Stromal cell of bone marrow (primary cell): ENCODE measurements at regions not wholly inside any gene's neighbourhood (a gene's known extent, or its start where the extent isn't known, plus 50 kb on each side); places are given as distances from the start of the nearest gene placed in this dataset.
"Not testable (repeated sequence)": the region's sequence is repeated elsewhere in the genome, so short reads cannot be mapped to it uniquely, and the experiment has no call there.

Source experiments
- DNase-seq: peaks from one replicate; pipeline ENCODE4 v3.0.0-alpha.2; 2012; ENCODE audit warnings: low read depth

- DNase-seq = not testable (repeated sequence)
These were observed 51.8 kb upstream of the SLC39A8 start for GRCh38 chr4:102397056-102397455.

DNA sequence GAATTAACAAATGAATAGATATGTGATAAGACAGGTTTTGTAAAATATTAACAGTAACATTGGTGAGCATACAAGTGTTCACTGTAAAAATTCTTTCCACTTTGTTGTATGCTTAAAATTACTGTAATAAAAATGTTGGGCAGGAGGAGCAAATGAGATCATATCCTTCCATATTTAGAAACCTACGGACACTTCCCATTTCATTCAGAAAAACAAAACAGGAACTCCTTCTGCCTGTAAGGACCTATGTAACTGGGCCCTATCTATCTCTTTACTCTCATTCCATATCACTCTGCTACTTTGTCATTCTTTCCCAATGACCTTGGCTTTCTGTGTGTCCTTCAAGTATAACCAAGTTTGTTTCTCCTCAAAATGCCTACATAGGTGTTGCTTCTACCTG is 53.7 kb upstream of the SLC39A8 start:
- DNase-seq = no peak

- DNase-seq = no peak
These were observed 55.6 kb upstream of the SLC39A8 start for GRCh38 chr4:102400898-102401297.

- DNase-seq = no peak
These were observed 56.9 kb upstream of the SLC39A8 start for GRCh38 chr4:102402223-102402622.

GRCh38 chr4:102403116-102403515 is 57.8 kb upstream of the SLC39A8 start:
- DNase-seq = no peak

GRCh38 chr4:102404431-102404969 is 59.2 kb upstream of the SLC39A8 start:
- DNase-seq = no peak

DNA sequence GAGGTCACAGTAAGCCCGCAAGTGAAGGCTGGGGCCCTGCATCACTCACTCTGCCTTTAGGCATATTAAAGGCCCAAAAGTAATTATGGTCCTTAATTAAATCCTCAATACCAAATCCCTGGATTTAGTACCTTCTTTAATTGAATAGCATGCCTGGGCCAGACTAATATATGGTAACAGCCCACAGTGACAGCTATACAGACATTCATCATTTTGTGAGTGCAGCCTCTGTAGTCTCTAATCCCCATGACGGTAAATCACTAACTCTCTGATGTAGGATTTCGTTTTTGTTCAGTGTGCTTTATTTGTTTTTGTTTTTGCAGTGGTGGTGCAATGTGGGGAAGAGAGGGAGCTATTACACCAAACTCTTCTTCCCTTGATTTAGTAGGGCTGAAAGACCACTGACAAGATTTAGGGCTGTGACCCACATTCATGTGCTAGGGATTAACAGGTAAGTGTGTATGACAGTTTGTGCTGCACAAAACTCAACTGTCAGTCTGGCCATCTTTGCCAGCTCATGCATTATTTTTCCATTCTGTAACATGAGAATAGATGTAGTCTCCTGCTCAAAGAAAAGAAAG is 60.6 kb upstream of the SLC39A8 start:
- DNase-seq = no peak

DNA sequence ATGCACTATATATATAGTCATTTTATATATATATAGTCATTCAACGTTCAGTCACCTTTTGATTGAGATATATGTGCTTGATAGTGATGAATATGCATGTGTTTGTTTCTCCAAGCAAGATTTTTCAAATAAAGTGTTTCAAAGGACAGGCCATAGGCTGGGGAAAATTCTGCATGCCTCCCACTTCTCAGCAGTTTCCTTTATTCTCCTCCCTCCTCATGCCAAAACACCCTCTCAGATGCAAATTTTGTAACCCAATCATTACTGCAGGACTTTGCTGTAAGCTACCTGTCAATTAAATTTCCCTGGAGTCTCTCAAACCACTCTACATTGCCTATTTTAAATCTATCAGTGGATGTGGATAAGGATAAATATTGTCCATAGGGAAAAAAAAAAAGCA is 65.6 kb upstream of the SLC39A8 start:
- DNase-seq = not testable (repeated sequence)

GRCh38 chr4:102411408-102411807 is 66.1 kb upstream of the SLC39A8 start:
- no peak for DNase-seq

DNA sequence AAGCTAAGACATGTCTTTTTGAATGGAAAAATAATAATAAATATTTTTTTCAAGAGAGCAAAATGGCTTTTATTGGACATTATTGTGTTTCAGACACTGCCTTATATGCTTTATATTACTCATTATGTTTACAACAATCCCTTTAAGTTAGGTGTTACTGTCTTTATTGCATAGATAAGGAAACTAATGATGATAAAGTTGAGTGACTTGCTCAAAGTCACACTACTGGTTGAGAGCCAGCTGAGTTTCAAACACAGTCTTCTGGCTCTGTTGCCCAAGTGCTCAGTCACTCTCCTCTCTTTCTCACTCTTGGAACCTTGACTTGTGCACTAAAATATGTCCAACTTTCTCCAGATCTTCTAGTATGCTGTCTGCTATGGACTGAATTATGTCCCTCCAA is 71.5 kb upstream of the SLC39A8 start:
- DNase-seq = no peak

DNA sequence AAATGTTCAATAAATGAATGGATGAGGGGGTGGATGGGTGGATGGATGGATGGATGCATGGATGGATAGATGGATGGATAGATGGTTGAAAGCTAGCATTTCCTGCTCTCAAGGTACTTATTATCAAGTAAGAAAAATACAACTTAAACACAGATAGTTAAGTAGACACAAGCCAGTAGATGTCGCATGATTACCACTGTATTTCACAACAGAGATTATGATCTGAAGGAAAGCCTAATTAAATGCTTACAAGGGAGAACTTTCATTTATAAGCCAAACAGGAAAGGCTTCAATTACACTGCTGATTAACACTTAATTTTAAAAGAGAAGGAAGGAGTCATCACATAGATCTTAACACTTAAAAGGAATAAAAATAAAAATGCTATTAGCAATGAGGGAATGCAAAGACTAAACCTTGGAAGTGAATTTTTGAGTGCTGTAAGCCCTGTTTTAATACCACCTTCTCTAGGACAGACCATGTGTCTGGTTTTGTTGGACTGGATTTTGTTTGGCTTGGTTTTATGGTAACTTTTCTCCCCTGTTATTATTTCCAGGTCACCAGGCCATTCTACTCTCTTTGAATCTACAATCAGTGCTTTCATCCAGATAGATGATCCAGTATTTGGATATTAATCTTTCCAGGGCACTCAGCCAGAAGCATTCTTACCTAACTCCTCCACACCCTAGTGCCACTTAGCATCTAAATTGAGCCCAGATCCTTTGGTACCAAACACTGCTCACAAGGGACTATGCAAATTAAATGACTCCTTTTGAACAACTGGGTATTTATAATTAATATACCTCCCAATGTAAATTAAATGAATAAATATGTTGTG is 75.5 kb upstream of the SLC39A8 start:
- DNase-seq = no peak

- DNase-seq = no peak
These were observed 77.6 kb upstream of the SLC39A8 start for GRCh38 chr4:102422843-102423242.

DNA sequence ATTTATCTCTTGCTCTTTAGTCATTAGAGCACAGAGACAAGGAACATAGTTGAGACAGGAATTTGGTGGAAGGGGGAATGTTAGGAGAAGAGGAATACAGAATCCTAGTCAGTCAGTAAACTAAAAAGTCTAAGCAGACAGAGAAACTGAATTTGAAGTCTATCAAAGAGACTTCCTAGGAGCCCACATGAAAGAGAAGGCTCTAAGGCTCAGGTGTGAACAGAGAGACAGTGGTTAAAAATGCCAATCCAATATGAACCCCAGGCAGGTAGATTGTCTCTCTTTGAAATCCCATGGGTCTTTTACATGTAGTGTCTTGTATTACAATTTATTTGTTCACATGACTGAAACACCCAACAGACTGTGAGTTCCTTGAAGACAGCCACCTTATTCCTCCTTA is 77.8 kb upstream of the NFKB1 start:
- DNase-seq = no peak

- DNase-seq = no peak
These were observed 73.7 kb upstream of the NFKB1 start for GRCh38 chr4:102427371-102427998.

DNA sequence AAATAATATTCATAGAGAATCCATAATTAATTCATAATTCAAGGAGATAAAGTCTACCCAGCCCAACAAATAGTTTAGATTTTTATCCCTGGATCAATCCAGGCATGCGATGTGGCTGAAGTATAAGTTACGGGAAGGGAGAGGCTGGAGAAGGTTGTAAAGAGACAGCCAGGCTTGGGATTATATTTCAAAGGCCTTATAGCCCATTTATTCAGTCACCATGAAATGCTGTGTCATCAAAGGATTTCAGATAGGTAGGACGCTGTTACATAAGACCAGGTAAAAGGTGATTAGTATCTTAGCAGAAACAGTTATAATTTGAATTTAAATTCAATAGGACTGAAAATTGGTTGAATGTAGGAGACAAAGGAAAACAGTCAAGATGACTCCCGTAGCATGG is 73.0 kb upstream of the NFKB1 start:
- no peak for DNase-seq

GRCh38 chr4:102429553-102429952 is 71.6 kb upstream of the NFKB1 start:
- DNase-seq = no peak

DNA sequence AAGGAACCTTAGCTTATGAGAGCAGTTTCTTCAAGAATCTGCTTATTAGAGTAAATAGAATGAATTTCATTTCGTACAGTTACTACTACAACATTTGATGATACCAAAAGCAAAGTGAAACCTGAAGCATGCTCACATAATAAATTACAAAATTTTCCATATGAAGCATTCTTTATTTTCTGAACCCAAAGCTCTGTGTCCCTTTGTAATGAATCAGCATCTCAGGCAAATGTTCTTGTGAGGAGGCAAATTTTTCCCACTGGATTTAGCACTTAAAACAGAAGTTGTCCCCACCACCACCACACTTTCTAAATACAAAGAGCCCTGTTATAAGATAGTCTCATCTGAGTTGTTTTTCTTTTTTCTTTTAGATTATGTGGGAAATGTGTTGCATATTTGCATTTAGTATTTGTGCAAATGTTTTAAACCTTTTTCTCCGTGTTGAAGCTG is 70.7 kb upstream of the NFKB1 start:
- DNase-seq = no peak

GRCh38 chr4:102431608-102431961 is 69.6 kb upstream of the NFKB1 start:
- DNase-seq = no peak

DNA sequence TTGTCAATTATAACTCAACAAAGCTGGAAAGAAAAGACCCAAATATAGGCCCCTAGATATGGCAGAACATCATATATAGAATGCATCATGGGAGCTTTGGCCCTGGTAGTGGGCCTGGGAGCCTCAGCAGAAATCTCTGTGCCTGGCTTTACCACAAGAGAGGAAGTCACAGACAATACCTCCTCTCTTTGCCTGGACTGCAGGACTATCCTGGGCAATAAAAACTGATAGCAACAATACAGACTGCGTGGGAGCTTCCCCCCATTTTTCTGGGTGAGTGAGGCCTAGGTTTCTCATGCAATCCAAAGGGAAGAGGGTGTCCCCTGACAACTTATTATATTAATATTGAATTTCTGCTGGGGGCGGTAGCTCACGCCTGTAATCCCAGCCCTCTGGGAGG is 64.0 kb upstream of the NFKB1 start:
- DNase-seq = no peak

DNA sequence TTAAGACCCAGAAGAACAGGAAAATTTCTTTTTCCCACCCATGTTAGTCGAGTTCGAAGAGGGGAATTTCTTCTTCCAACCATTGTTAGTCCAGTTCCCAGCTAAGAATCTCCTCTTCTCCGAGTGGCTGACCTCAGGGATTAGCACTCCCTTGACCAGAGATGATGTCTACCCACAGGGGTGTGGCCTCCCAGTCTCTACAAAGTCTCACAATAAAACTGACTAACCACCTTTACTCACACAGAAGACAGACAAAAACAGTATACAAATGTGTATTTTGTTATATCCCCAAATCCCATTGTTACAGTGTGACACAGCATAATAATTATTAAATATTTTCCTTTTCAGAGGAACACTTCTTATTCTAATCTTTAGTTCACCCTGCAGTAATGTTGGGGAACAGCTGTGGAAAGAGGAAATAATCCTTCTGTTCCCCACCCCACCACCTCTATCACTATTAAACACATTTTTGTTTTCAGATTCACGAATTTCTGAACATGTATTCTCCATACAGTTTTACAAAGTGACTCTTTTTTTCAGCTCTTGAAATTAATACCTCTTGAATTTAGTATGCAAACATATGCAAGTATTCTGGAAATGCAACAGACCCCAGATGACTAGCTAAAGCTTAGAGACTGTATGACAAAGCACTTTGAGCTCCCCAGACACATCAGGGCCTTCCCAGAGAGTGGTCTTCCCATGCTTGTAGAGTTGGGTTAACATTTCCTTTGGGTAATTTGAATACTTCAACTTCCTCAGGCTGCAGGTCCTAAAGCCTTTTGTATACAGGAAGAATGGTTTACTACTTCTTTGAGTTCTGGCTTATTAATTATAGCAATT is 62.5 kb upstream of the NFKB1 start:
- DNase-seq = no peak

DNA sequence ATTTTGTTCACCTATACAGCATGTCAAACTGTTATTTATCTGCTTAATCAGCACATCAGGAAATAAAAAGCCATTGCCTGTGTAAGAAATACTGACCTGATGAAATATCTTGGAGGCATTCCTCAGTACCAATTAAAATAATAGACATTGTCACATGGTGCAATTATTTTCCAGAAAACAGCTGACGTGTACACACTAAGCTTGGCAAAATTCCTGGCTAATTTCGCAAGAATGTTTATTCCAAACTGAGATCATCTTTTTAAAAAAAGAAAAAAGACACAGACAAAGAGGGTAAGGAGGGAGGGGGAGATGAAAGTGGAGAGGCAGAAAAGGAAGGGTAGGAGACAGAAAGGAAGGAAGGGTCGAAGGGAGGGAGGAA is 61.9 kb upstream of the NFKB1 start:
- peak; percentile 85 for DNase-seq

GRCh38 chr4:102439812-102440211 is 61.3 kb upstream of the NFKB1 start:
- peak; percentile 36 for DNase-seq
